Activated CD4-positive, alpha-beta T cell treated with anti-CD3 and anti-CD28 coated beads for 36 hours (primary cell): ENCODE measurements at regions not wholly inside any gene's neighbourhood (a gene's known extent, or its start where the extent isn't known, plus 50 kb on each side); places are given as distances from the start of the nearest gene placed in this dataset.

ENCODE experiments used
- ATAC-seq: fragments of 200-7000 bp; cut with Tn5 transposase; one replicate; pipeline ENCODE4 v1.10.0; 2021; ENCODE audit warnings: mild to moderate bottlenecking, moderate library complexity
- CTCF ChIA-PET: fragments of 350-600 bp; sonication (Branson Sonifier 250); formaldehyde crosslinking; loops from one replicate; lab custom pipeline; 2021; ENCODE audit warnings: antibody characterized with exemption; lab: Charles Lee
- POLR2A ChIA-PET: fragments of 350-600 bp; sonication (Branson Sonifier 250); formaldehyde crosslinking; loops from one replicate; lab custom pipeline; 2021; ENCODE audit warnings: antibody characterized with exemption, inconsistent platforms; lab: Charles Lee
- DNase-seq: peaks from one replicate; pipeline ENCODE4 v3.0.0-alpha.2; 2020
- H3K27ac Mint-ChIP-seq: one replicate; pipeline ENCODE4 v1.8.0; 2021; ENCODE audit warnings: mixed read lengths
- H3K27me3 Mint-ChIP-seq: one replicate; pipeline ENCODE4 v1.8.0; 2021; ENCODE audit warnings: mixed read lengths
- H3K36me3 Mint-ChIP-seq: one replicate; pipeline ENCODE4 v1.8.0; 2021; ENCODE audit warnings: low read depth, mixed read lengths
- H3K4me1 Mint-ChIP-seq: one replicate; pipeline ENCODE4 v1.8.0; 2021; ENCODE audit warnings: mixed read lengths
- H3K4me3 Mint-ChIP-seq: one replicate; pipeline ENCODE4 v1.8.0; 2021; ENCODE audit warnings: mild to moderate bottlenecking, moderate library complexity, mixed read lengths
- H3K9me3 Mint-ChIP-seq: one replicate; pipeline ENCODE4 v1.8.0; 2021; ENCODE audit warnings: low read depth, mixed read lengths
- intact Hi-C, 2 experiments: fragments of 100-400 bp; cut with DNase I in 1 of 2; cut with micrococcal nuclease in 1 of 2; formaldehyde crosslinking; loops; one replicate each; pipeline versions ENCODE4 v1.14.2 to v1.15.1; 2022 to 2024; cut with DNase I, micrococcal nuclease

DNA sequence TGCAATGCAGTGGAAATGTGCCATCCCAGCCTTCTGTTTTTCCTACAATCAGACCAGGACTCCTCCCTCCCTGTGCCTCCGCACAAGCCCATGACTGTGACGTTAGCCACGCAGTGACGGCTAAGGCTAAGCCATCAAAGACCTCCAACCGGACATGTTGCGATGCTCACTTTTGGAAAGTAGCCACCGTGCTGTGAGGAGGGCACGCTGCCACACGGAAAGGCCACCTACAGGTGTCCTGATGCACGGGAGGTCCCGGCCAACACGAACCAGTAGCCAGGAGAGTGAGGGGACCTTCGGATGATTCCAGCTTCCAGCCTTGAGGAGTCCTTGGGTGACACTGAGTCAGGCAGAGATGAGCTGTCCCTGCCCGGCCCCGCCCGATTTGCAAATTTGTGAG, 53.9 kb downstream of the FOXL1 start:
- Mint-ChIP-seq H3K9me3 (no peaks in the 10 kb centered on the region), H3K36me3 (no peaks in the 10 kb centered on the region), H3K27ac (no peak overlapping the region), H3K27me3 (peaks cover 16% of the 10 kb centered on the region), H3K4me1 (no peaks in the 10 kb centered on the region), H3K4me3 (no peak overlapping the region)
- intact Hi-C loops = no loop called here
- ATAC-seq = no peak
- no peak for DNase-seq
- CTCF ChIA-PET = no interaction called here
- POLR2A ChIA-PET = no interaction called here

- no peak overlapping the region for H3K27ac Mint-ChIP-seq
- H3K4me3 Mint-ChIP-seq = no peak overlapping the region
- DNase-seq = no peak
- no peaks in the 10 kb centered on the region for H3K36me3 Mint-ChIP-seq
- ATAC-seq = no peak
- ChIA-PET POLR2A (no interaction called here), CTCF (no interaction called here)
- no peaks in the 10 kb centered on the region for H3K4me1 Mint-ChIP-seq
- H3K27me3 Mint-ChIP-seq = peaks cover 16% of the 10 kb centered on the region
- no peaks in the 10 kb centered on the region for H3K9me3 Mint-ChIP-seq
- intact Hi-C loops = no loop called here
Observed at GRCh38 chr16:86632944-86633343, 54.6 kb downstream of the FOXL1 start.

DNA sequence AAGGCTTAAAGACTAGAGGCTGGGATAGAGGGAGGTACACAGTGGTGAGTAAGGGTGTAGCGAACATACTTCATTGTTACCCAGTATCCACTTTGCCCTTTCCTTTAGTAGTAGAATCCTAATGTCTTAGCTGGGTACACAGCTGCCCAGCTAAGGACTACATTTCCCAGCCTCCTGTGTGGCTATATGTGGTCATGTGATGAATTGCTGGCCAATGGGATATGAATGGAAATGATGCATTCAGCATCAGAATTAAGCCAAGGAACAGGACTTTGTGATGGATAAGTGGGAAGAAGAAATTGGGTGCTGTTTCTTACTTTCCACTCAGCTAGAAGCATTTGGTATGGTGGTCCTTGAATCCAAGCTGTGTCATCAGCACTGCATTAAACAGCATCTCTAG, 55.9 kb downstream of the FOXL1 start:
- DNase-seq (no peak), ATAC-seq (no peak)
- H3K4me3 Mint-ChIP-seq = no peak overlapping the region
- ChIA-PET CTCF (no interaction called here), POLR2A (no interaction called here)
- no peaks in the 10 kb centered on the region for H3K9me3 Mint-ChIP-seq
- H3K27ac Mint-ChIP-seq = no peak overlapping the region
- H3K4me1 Mint-ChIP-seq = no peaks in the 10 kb centered on the region
- intact Hi-C loops = no loop called here
- H3K36me3 Mint-ChIP-seq = no peaks in the 10 kb centered on the region
- H3K27me3 Mint-ChIP-seq = peaks cover 18% of the 10 kb centered on the region

DNA sequence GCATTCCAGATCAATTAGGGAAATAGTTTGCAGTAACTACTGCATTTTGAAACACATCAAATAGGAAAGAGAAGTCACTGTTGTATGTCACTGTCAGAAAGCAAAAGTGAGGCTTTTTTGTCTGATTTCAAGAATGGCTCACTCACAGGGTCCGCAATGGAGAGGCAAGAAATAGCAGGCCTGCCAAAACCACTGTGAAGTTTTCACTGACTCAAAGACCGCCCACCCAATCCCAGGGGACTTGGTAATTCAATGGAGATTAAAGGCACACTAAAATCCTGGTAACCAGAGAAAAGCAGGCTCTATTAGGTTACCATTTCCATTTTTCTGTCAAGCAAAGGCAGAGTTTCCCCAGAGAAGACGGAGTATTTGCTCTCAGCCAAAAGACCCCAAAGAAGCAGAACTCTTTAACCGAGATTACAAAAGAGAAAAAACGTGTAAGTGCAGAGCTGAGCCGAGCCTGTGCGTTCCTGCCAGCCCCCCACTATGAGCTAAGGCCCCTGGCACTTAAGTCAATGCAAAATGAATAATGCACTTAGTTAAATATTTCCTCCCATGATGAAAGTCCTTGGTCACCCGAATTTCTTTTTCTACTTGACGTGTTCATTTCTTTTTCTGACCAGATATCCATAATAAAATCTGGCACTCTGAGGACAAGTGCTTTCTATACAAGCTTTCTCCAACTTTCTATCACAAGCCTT, 57.0 kb downstream of the FOXL1 start:
- Mint-ChIP-seq H3K4me3 (no peak overlapping the region), H3K9me3 (no peaks in the 10 kb centered on the region), H3K27me3 (peaks cover 18% of the 10 kb centered on the region), H3K27ac (no peak overlapping the region), H3K36me3 (no peaks in the 10 kb centered on the region), H3K4me1 (no peaks in the 10 kb centered on the region)
- POLR2A ChIA-PET = no interaction called here
- CTCF ChIA-PET = interaction anchor here (0.7 kb wide), 1 partner anchor 9 kb away, joined by 3 read pairs; no protein-coding TSS in a partner anchor
- intact Hi-C loops = no loop called here
- DNase-seq (no peak), ATAC-seq (no peak)

DNA sequence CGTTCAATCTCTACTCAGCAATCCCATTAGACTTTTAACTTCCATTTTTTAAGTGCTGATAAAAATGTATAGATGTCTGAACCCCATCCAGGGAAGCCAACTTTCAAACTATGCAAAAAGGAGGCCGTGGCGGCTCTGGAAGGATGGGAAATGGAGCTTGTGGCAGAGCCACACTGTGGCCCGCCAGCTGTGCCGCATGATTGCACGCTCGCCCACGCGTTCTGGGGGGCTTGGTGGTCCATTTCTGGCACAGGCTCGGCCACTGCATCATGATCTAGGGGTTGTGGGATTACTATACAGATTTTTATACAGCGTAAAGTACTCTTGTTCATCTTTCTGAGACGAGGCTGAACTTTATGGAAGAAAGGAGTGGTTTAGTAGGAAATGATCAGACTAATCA, 57.6 kb downstream of the FOXL1 start:
- no peaks in the 10 kb centered on the region for H3K4me1 Mint-ChIP-seq
- CTCF ChIA-PET = interaction anchor here (0.7 kb wide), 1 partner anchor 10 kb away, joined by 3 read pairs; no protein-coding TSS in a partner anchor
- DNase-seq = no peak
- H3K4me3 Mint-ChIP-seq = no peak overlapping the region
- POLR2A ChIA-PET = no interaction called here
- no peaks in the 10 kb centered on the region for H3K36me3 Mint-ChIP-seq
- H3K27me3 Mint-ChIP-seq = peaks cover 18% of the 10 kb centered on the region
- intact Hi-C loops = no loop called here
- H3K9me3 Mint-ChIP-seq = no peaks in the 10 kb centered on the region
- ATAC-seq = no peak
- H3K27ac Mint-ChIP-seq = no peak overlapping the region

GRCh38 chr16:86637744-86638143, 59.4 kb downstream of the FOXL1 start:
- ChIA-PET POLR2A (no interaction called here), CTCF (interaction anchor here (0.7 kb wide), 1 partner anchor 60 kb away, joined by 4 read pairs; no protein-coding TSS in a partner anchor)
- no peaks in the 10 kb centered on the region for H3K9me3 Mint-ChIP-seq
- H3K36me3 Mint-ChIP-seq = no peaks in the 10 kb centered on the region
- no peak overlapping the region for H3K4me3 Mint-ChIP-seq
- intact Hi-C loops = no loop called here
- ATAC-seq (no peak), DNase-seq (no peak)
- H3K27me3 Mint-ChIP-seq = peaks cover 13% of the 10 kb centered on the region
- H3K4me1 Mint-ChIP-seq = no peaks in the 10 kb centered on the region
- no peak overlapping the region for H3K27ac Mint-ChIP-seq

- Mint-ChIP-seq H3K4me3 (no peak overlapping the region), H3K27ac (no peak overlapping the region), H3K4me1 (no peaks in the 10 kb centered on the region), H3K36me3 (no peaks in the 10 kb centered on the region), H3K9me3 (no peaks in the 10 kb centered on the region), H3K27me3 (peaks cover 9% of the 10 kb centered on the region)
- CTCF ChIA-PET = no interaction called here
- POLR2A ChIA-PET = no interaction called here
- no peak for ATAC-seq
- intact Hi-C loops = no loop called here
- DNase-seq = no peak
Observed at GRCh38 chr16:86638642-86639041, 60.3 kb downstream of the FOXL1 start.

DNA sequence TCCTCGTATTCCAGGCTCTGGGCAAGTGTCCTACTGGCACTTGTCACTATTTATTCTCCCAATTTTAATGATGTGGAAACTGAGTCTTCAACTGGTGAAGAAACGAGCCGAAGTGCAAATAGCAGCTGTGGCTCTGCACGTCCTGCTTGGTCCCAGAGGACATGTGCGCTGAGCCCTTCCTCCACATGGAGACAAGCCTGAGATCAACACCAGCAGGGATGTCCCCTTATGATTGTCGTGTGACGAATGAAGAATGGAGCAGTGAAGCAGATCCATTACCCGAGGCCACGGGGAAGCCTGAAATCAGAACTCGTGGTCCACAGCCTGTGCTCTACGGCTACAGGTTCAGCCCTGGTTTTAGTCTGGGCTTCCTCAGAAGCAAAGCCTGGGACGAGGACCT, 61.0 kb downstream of the FOXL1 start:
- H3K9me3 Mint-ChIP-seq = no peaks in the 10 kb centered on the region
- intact Hi-C loops = no loop called here

DNA sequence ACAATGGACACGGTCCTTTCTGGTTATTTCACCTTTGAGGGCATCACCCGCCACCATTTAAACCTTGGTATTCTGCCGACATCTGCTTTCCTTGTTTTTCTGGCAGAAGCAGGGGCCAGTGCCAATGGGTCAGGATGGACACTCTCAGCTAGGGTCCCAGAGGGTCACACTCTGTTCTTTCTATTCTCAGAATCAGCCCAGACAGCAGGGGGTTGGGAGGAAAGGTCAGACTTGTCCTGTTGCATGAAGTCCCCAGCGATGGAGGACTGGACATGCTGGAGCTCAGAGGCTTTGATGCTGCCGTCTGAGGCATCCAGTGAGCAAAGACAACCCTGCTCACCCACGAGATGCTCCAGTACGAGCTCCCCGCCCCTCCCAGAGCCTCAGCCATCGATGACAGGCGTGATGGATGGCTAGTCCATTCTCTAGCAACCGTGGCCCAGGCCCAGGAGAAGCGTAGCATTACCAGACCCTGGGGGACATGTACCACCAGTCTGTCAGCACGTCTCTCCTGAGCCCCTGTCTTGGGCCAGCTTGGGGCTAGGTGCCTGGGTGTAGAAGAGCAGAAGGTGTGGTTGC, 62.0 kb downstream of the FOXL1 start:
- ATAC-seq (no peak), DNase-seq (no peak)
- H3K4me1 Mint-ChIP-seq = no peaks in the 10 kb centered on the region
- H3K4me3 Mint-ChIP-seq = no peak overlapping the region
- ChIA-PET CTCF (interaction anchor here (0.6 kb wide), 1 partner anchor 10 kb away, joined by 3 read pairs; no protein-coding TSS in a partner anchor), POLR2A (no interaction called here)
- H3K27ac Mint-ChIP-seq = no peak overlapping the region
- peaks cover 9% of the 10 kb centered on the region for H3K27me3 Mint-ChIP-seq
- H3K36me3 Mint-ChIP-seq = no peaks in the 10 kb centered on the region
- intact Hi-C loops = no loop called here
- no peaks in the 10 kb centered on the region for H3K9me3 Mint-ChIP-seq

More for the DNA sequence above, 61.0 kb downstream of the FOXL1 start:
- Mint-ChIP-seq H3K4me1 (no peaks in the 10 kb centered on the region), H3K36me3 (no peaks in the 10 kb centered on the region), H3K4me3 (no peak overlapping the region), H3K27me3 (peaks cover 9% of the 10 kb centered on the region), H3K27ac (no peak overlapping the region)
- ChIA-PET POLR2A (no interaction called here), CTCF (no interaction called here)
- ATAC-seq (no peak), DNase-seq (no peak)

DNA sequence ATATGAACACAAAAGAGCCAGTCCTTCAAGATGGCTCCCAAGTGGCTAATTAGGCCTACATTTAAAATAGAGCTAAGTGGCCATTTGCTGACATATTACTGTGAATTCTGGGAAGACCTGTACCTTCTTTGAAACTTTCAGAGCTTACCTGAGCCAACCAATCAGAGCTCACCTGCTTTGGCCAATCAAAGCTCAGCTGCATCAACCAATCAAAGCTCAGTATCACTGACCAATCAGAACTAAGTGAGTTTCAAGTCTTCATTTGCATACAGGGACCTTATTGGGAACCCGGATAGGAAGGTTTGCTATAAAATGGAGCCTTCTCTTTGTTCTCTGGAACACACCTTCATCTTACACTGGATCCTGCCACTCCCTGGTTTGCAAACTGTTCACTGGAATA, 63.7 kb downstream of the FOXL1 start:
- H3K27me3 Mint-ChIP-seq = peaks cover 4% of the 10 kb centered on the region
- intact Hi-C loops = no loop called here
- H3K9me3 Mint-ChIP-seq = peaks cover under 1% of the 10 kb centered on the region
- no peak overlapping the region for H3K4me3 Mint-ChIP-seq
- no peak for DNase-seq
- POLR2A ChIA-PET = no interaction called here
- no peaks in the 10 kb centered on the region for H3K36me3 Mint-ChIP-seq
- no peak for ATAC-seq
- CTCF ChIA-PET = interaction anchor here (0.7 kb wide), 1 partner anchor 920 kb away, joined by 3 read pairs; no protein-coding TSS in a partner anchor
- H3K4me1 Mint-ChIP-seq = no peaks in the 10 kb centered on the region
- H3K27ac Mint-ChIP-seq = no peak overlapping the region

DNA sequence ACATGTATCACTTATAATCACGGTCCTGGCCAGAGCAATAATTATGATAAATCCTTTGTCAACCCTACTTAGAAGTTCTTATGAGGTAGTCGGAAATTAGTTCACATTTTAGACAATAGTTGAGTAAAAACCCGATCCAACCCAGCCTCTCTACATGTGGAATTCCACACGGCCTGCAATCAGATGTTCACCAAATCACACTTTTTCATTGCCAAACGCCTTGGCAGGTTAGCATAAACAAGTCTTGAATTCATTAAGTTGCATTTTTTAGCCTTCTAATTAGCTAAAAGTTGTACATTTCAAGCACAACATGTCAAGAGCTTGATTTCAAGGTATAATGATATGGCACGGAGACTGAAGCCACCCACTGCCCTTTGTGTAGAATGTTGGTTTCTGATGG, 65.3 kb downstream of the FOXL1 start:
- POLR2A ChIA-PET = no interaction called here
- Mint-ChIP-seq H3K4me1 (no peaks in the 10 kb centered on the region), H3K36me3 (no peaks in the 10 kb centered on the region), H3K27me3 (peaks cover 4% of the 10 kb centered on the region), H3K27ac (no peak overlapping the region), H3K4me3 (no peak overlapping the region), H3K9me3 (peaks cover 6% of the 10 kb centered on the region)
- ATAC-seq (no peak), DNase-seq (no peak)
- intact Hi-C loops = no loop called here
- CTCF ChIA-PET = no interaction called here

DNA sequence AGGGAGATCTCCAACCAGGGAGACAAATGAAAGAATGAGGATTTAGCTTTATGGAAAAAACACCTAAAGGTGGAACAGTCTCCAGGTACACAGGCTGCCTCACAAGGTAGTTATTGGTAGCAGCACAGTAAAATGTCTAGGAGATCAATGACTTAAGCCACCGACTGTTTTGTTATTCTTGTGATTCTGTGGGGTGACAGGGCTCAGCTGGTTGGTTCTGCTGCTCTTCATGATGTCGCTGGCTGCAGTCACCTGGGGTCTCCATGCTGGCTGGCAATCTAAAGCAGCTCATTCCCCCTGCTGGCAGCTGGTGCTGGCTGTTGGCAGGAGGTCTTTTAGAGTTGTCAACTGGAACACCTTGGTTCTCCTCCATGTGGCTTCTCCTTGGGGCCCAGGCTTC, 69.2 kb downstream of the FOXL1 start:
- no peak for DNase-seq
- Mint-ChIP-seq H3K27me3 (peaks cover 8% of the 10 kb centered on the region), H3K27ac (no peak overlapping the region), H3K9me3 (peaks cover 6% of the 10 kb centered on the region), H3K4me3 (no peak overlapping the region), H3K4me1 (no peaks in the 10 kb centered on the region), H3K36me3 (no peaks in the 10 kb centered on the region)
- ChIA-PET POLR2A (interaction anchor here (0.5 kb wide), 1 partner anchor 986 kb away, joined by 3 read pairs; no protein-coding TSS in a partner anchor), CTCF (interaction anchor here (0.8 kb wide), 1 partner anchor 399 kb away, joined by 3 read pairs; no protein-coding TSS in a partner anchor)
- intact Hi-C loops = no loop called here
- ATAC-seq = no peak
